ENCODE measurements at regions not wholly inside any gene's neighbourhood (a gene's known extent, or its start where the extent isn't known, plus 50 kb on each side); places are given as distances from the start of the nearest gene placed in this dataset.
"Not testable (repeated sequence)": the region's sequence is repeated elsewhere in the genome, so short reads cannot be mapped to it uniquely, and the experiment has no call there.

DNA sequence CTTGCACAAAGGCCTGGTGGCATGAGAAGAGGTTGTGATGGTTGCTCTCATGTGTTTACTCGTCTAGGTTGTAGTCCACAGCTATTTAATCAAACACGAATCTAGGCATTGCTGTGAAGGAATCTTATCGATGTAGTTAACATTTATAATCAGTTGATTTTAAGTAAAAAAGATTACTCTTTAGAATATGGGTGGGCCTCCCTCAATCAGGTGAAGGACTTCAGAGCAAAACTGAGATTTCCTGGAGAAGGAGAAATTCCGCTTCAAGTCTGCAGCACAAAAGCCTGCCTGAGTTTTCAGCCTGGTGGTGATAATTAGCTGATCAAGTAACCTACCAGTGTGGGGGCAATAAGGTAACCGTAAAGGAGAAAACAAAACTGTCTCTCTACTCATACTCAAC lies 523.6 kb downstream of the GRIN2A start:
- DNase-seq (ENCODE audit: extremely low read depth, low read depth), result no peak
- TF ChIP-seq, protein P1, sequence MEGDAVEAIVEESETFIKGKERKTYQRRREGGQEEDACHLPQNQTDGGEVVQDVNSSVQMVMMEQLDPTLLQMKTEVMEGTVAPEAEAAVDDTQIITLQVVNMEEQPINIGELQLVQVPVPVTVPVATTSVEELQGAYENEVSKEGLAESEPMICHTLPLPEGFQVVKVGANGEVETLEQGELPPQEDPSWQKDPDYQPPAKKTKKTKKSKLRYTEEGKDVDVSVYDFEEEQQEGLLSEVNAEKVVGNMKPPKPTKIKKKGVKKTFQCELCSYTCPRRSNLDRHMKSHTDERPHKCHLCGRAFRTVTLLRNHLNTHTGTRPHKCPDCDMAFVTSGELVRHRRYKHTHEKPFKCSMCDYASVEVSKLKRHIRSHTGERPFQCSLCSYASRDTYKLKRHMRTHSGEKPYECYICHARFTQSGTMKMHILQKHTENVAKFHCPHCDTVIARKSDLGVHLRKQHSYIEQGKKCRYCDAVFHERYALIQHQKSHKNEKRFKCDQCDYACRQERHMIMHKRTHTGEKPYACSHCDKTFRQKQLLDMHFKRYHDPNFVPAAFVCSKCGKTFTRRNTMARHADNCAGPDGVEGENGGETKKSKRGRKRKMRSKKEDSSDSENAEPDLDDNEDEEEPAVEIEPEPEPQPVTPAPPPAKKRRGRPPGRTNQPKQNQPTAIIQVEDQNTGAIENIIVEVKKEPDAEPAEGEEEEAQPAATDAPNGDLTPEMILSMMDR (IDR thresholded peaks at IDR 0.05; ENCODE audit: low read depth, low read length), result no peak

DNA sequence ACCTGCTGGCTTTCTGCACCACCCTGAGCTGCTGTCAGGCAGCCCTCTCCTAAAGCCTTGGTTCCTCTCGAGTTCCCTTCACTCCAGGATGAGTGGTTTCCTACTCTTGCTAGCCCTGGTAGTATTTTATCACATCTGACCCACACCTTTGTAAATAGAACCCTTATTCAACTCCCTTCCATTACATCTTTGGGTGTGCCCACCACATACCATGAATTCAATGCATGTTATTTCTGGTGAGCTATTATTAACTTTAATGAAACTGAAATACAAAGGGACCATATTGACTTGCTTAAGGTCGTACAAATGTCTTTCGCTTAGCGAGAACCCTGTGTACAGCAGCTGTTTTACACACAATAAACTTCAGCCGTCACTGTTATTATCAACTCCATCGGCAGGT lies 521.3 kb downstream of the GRIN2A start:
- TF ChIP-seq, protein P1 (IDR thresholded peaks at IDR 0.05; ENCODE audit: low read depth, low read length), result no peak
- no peak for DNase-seq (ENCODE audit: extremely low read depth, low read depth)

DNA sequence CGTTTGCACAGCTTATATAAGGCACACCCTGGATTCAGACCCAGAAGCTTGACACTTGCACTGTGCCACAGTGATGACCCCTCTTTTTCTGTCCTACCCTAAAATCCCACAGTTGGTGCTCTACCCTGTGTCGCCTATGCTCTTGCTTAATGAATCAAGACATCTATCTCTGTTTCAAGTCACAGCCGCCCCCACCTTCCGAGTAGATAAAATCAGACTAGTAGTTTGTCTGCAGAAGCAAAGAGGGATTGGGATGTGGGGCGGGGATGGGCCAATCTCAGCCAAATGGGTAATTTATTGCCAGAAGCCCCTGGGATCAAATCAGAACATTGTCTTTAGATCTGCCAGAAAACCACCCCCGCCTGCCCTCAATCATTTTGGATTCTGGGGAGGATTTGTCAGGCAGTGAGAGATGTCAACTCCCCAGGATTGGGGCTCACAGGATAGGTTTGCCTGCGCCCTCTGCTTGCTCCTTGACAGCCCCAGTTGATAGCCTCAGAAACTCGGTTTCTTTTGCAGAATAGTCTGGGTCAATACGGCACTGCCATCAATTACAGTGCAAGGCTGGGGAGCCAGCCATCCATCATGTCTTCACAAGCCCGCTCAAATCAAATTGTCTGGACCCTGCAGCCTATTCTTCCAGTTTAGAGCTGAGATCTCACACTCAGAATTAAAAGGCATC lies 520.8 kb downstream of the GRIN2A start:
- TF ChIP-seq, protein P1 (IDR thresholded peaks at IDR 0.05; ENCODE audit: low read depth, low read length), result no peak
- no peak for DNase-seq (ENCODE audit: extremely low read depth, low read depth)

DNA sequence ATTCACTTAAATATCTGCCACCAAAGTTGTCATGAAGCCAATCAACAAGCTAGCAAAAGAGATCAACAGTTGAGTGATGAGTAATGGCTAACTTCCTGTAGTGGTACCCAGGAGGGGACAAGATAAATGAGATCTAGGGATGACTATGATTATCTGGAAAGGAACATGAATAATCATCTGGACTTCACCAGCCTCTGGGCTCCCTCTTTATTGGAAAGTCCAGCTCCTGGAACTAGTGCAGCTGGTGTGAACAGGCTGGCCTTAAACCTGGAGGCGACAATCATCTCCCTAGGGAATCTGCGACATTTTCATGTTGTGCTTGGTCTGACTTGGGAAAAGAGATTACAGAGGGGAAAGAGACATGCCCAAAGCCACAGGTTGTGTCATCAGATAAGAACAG lies 518.6 kb downstream of the GRIN2A start:
- TF ChIP-seq, protein P1 (IDR thresholded peaks at IDR 0.05; ENCODE audit: low read depth, low read length), result no peak
- DNase-seq (ENCODE audit: extremely low read depth, low read depth), result no peak

DNA sequence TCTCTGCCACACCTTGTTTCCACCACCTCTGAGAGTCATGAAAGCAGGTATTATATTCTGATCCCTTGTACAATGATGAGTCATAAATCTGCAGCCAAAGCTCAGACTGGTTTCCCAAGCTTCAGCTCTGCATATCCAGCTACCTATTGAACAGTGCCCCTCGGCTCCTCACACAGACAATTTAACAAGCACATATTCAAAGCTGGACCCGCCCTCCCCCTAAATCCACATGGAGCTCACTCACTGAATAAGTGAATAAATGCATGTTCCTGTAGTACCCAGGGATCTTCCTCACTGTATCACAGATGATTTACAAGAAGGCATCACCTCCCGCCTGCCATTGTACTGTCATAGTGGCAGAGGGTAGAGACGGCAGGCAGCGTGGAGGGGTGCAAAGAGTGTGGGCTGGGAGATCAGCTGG lies 516.4 kb downstream of the GRIN2A start:
- no peak for DNase-seq (ENCODE audit: extremely low read depth, low read depth)
- TF ChIP-seq, protein P1 (IDR thresholded peaks at IDR 0.05; ENCODE audit: low read depth, low read length), result no peak

DNA sequence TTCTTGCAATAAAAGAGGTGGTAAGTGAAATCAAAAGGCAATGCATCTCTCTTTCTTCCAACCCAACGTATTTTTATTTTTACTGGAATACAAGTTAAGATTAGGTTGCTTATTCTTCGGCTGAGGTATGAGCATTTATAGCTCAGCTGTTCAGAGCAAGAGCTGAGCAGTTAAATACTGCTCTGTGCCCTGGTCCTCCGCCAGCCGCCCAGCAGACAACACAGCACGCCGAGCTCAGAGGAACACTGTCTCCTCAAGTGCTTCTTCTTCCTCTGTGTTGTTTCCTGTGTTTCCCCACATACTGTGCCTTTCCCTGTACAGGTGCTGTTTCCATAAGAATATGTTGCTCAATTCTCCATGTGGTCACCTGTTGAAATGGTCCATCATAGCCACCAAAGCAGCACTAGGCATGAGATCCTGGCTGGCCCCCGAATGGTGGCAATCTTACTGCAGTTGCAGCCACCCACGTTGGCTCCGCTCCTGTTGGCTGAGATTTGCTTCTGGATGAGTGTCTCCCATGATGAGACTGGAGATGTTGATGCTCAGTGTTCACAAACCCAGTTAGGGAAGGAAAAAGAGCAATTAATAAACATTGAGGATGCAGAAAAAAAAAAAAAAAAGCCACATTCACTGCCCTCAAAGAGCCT lies 515.3 kb downstream of the GRIN2A start:
- TF ChIP-seq, protein P1 (IDR thresholded peaks at IDR 0.05; ENCODE audit: low read depth, low read length), result no peak
- DNase-seq (ENCODE audit: extremely low read depth, low read depth), result no peak

DNA sequence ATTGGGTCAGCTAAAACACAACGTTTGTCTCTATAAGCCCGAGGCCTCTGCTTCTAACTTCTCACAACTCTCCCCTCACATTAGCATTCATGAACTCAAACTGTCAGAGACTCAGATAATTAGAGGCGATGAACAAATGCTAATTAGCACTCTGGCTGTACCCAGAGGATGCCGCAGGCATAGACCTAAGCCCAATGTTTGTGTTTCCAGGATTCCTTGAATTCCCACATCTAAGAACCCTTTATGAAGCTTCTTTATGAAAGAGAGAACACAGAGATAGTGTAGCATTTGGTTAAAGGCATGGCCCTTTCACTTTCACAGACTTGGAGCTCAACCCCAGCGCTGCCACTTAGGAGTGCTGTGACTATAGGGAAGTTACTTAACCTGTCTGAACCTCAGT lies 512.2 kb downstream of the GRIN2A start:
- TF ChIP-seq, protein P1 (IDR thresholded peaks at IDR 0.05; ENCODE audit: low read depth, low read length), result no peak
- DNase-seq (ENCODE audit: extremely low read depth, low read depth), result no peak

DNA sequence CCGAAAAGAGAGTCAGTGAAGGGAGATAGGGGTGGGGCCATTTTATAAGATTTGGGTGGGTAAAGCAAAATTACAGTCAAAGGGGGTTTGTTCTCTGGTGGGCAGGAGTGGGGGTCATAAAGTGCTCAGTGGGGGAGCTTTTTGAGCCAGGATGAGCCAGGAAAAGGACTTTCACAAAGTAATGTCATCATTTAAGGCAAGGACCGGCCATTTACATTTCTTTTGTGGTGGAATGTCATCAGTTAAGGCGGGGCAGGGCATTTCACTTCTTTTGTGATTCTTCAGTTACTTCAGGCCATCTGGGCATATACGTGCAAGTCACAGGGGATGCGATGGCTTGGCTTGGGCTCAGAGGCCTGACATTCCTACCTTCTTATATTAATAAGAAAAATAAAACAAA lies 511.6 kb downstream of the GRIN2A start:
- not testable (repeated sequence) for DNase-seq (ENCODE audit: extremely low read depth, low read depth)

DNA sequence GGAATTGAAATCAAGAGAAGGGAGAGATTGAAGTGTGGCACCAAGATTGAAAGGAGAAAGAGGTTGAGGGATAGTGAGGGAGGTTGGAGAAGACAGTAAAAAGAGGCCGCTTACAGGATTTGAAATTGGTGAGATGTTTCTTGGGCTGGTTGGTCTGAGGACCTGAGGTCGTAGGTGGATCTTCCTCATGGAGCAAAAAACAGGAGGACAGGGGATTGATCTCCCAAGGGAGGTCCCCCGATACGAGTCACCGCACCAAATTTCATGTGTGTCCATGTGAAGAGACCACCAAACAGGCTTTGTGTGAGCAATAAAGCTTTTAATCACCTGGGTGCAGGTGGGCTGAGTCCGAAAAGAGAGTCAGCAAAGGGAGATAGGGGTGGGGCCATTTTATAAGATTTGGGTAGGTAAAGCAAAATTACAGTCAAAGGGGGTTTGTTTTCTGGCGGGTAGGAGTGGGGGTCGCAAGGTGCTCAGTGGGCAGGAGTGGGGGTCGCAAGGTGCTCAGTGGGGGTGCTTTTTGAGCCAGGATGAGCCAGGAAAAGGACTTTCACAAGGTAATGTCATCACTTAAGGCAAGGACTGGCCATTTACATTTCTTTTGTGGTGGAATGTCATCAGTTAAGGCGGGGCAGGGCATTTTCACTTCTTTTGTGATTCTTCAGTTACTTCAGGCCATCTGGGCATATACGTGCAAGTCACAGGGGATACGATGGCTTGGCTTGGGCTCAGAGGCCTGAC lies 505.5 kb downstream of the GRIN2A start:
- not testable (repeated sequence) for DNase-seq (ENCODE audit: extremely low read depth, low read depth)
